ENCODE measurements at regions not wholly inside any gene's neighbourhood (a gene's known extent, or its start where the extent isn't known, plus 50 kb on each side); places are given as distances from the start of the nearest gene placed in this dataset.

- H3K27ac Mint-ChIP-seq = no peak overlapping the region
- no peaks in the 10 kb centered on the region for H3K4me1 Mint-ChIP-seq
- CTCF ChIA-PET = no interaction called here
- DNase-seq = no peak
- H3K9me3 Mint-ChIP-seq = no peaks in the 10 kb centered on the region
- H3K27me3 Mint-ChIP-seq = no peaks in the 10 kb centered on the region
- H3K4me3 Mint-ChIP-seq = no peak overlapping the region
- no peaks in the 10 kb centered on the region for H3K36me3 Mint-ChIP-seq
These were observed 133.9 kb downstream of the TBX5 start for GRCh38 chr12:114272071-114272470.

- Mint-ChIP-seq H3K4me3 (no peak overlapping the region), H3K27ac (peak overlapping the region; percentile 31), H3K9me3 (no peaks in the 10 kb centered on the region), H3K27me3 (no peaks in the 10 kb centered on the region), H3K36me3 (no peaks in the 10 kb centered on the region), H3K4me1 (no peaks in the 10 kb centered on the region)
- DNase-seq = no peak
- CTCF ChIA-PET = no interaction called here
These were observed 136.8 kb downstream of the TBX5 start for GRCh38 chr12:114269153-114269552.

- Mint-ChIP-seq H3K27ac (no peak overlapping the region), H3K36me3 (no peaks in the 10 kb centered on the region), H3K27me3 (no peaks in the 10 kb centered on the region), H3K4me3 (no peak overlapping the region), H3K9me3 (no peaks in the 10 kb centered on the region), H3K4me1 (no peaks in the 10 kb centered on the region)
- DNase-seq = no peak
- CTCF ChIA-PET = no interaction called here
These were observed 139.4 kb downstream of the TBX5 start for GRCh38 chr12:114266536-114266935.

GRCh38 chr12:114265036-114265435 is 140.9 kb downstream of the TBX5 start:
- no peak overlapping the region for H3K4me3 Mint-ChIP-seq
- H3K4me1 Mint-ChIP-seq = no peaks in the 10 kb centered on the region
- no peaks in the 10 kb centered on the region for H3K27me3 Mint-ChIP-seq
- no peak for DNase-seq
- H3K27ac Mint-ChIP-seq = no peak overlapping the region
- CTCF ChIA-PET = no interaction called here
- H3K36me3 Mint-ChIP-seq = no peaks in the 10 kb centered on the region
- no peaks in the 10 kb centered on the region for H3K9me3 Mint-ChIP-seq

- H3K4me1 Mint-ChIP-seq = no peaks in the 10 kb centered on the region
- H3K27me3 Mint-ChIP-seq = no peaks in the 10 kb centered on the region
- H3K36me3 Mint-ChIP-seq = no peaks in the 10 kb centered on the region
- H3K27ac Mint-ChIP-seq = no peak overlapping the region
- CTCF ChIA-PET = no interaction called here
- H3K9me3 Mint-ChIP-seq = no peaks in the 10 kb centered on the region
- no peak overlapping the region for H3K4me3 Mint-ChIP-seq
- no peak for DNase-seq
These were observed 142.7 kb downstream of the TBX5 start for GRCh38 chr12:114263056-114263805.

GRCh38 chr12:114257687-114258086 is 148.3 kb downstream of the TBX5 start:
- DNase-seq = no peak
- no peaks in the 10 kb centered on the region for H3K4me1 Mint-ChIP-seq
- CTCF ChIA-PET = no interaction called here
- no peak overlapping the region for H3K4me3 Mint-ChIP-seq
- peaks cover 5% of the 10 kb centered on the region for H3K9me3 Mint-ChIP-seq
- no peak overlapping the region for H3K27ac Mint-ChIP-seq
- H3K27me3 Mint-ChIP-seq = peaks cover 3% of the 10 kb centered on the region
- H3K36me3 Mint-ChIP-seq = no peaks in the 10 kb centered on the region

- Mint-ChIP-seq H3K27ac (no peak overlapping the region), H3K27me3 (peaks cover 3% of the 10 kb centered on the region), H3K36me3 (no peaks in the 10 kb centered on the region), H3K4me1 (no peaks in the 10 kb centered on the region), H3K9me3 (peaks cover 5% of the 10 kb centered on the region), H3K4me3 (no peak overlapping the region)
- no peak for DNase-seq
- CTCF ChIA-PET = no interaction called here
These were observed 150.9 kb downstream of the TBX5 start for GRCh38 chr12:114254998-114255397.

GRCh38 chr12:114253976-114254778 is 151.8 kb downstream of the TBX5 start:
- no peak overlapping the region for H3K27ac Mint-ChIP-seq
- H3K36me3 Mint-ChIP-seq = no peaks in the 10 kb centered on the region
- CTCF ChIA-PET = no interaction called here
- H3K4me1 Mint-ChIP-seq = no peaks in the 10 kb centered on the region
- H3K9me3 Mint-ChIP-seq = peaks cover 5% of the 10 kb centered on the region
- DNase-seq = no peak
- H3K27me3 Mint-ChIP-seq = peaks cover 3% of the 10 kb centered on the region
- H3K4me3 Mint-ChIP-seq = no peak overlapping the region

- no peak for DNase-seq
- no peaks in the 10 kb centered on the region for H3K9me3 Mint-ChIP-seq
- no peak overlapping the region for H3K4me3 Mint-ChIP-seq
- no peaks in the 10 kb centered on the region for H3K27me3 Mint-ChIP-seq
- no peak overlapping the region for H3K27ac Mint-ChIP-seq
- CTCF ChIA-PET = no interaction called here
- H3K36me3 Mint-ChIP-seq = no peaks in the 10 kb centered on the region
- no peaks in the 10 kb centered on the region for H3K4me1 Mint-ChIP-seq
These were observed 157.4 kb downstream of the TBX5 start for GRCh38 chr12:114248527-114248926.

- Mint-ChIP-seq H3K4me3 (no peak overlapping the region), H3K27ac (no peak overlapping the region), H3K27me3 (no peaks in the 10 kb centered on the region), H3K4me1 (no peaks in the 10 kb centered on the region), H3K9me3 (peaks cover 2% of the 10 kb centered on the region), H3K36me3 (no peaks in the 10 kb centered on the region)
- no peak for DNase-seq
- CTCF ChIA-PET = no interaction called here
These were observed 160.4 kb downstream of the TBX5 start for GRCh38 chr12:114245555-114245954.

- Mint-ChIP-seq H3K27ac (no peak overlapping the region), H3K4me3 (no peak overlapping the region), H3K36me3 (no peaks in the 10 kb centered on the region), H3K9me3 (peaks cover 2% of the 10 kb centered on the region), H3K4me1 (no peaks in the 10 kb centered on the region), H3K27me3 (no peaks in the 10 kb centered on the region)
- CTCF ChIA-PET = no interaction called here
- no peak for DNase-seq
These were observed 163.9 kb downstream of the TBX5 start for GRCh38 chr12:114241973-114242434.

- CTCF ChIA-PET = no interaction called here
- Mint-ChIP-seq H3K4me1 (no peaks in the 10 kb centered on the region), H3K4me3 (no peak overlapping the region), H3K27me3 (no peaks in the 10 kb centered on the region), H3K36me3 (no peaks in the 10 kb centered on the region), H3K9me3 (peaks cover 2% of the 10 kb centered on the region), H3K27ac (no peak overlapping the region)
- DNase-seq = no peak
These were observed 165.7 kb downstream of the TBX5 start for GRCh38 chr12:114240288-114240687.

GRCh38 chr12:114238808-114239207 is 167.1 kb downstream of the TBX5 start:
- no peak overlapping the region for H3K27ac Mint-ChIP-seq
- no peaks in the 10 kb centered on the region for H3K27me3 Mint-ChIP-seq
- no peak overlapping the region for H3K4me3 Mint-ChIP-seq
- H3K36me3 Mint-ChIP-seq = no peaks in the 10 kb centered on the region
- no peaks in the 10 kb centered on the region for H3K4me1 Mint-ChIP-seq
- H3K9me3 Mint-ChIP-seq = peaks cover 2% of the 10 kb centered on the region
- no peak for DNase-seq
- CTCF ChIA-PET = no interaction called here

- no peaks in the 10 kb centered on the region for H3K4me1 Mint-ChIP-seq
- H3K36me3 Mint-ChIP-seq = no peaks in the 10 kb centered on the region
- H3K27me3 Mint-ChIP-seq = no peaks in the 10 kb centered on the region
- H3K27ac Mint-ChIP-seq = no peak overlapping the region
- no peak overlapping the region for H3K4me3 Mint-ChIP-seq
- CTCF ChIA-PET = no interaction called here
- H3K9me3 Mint-ChIP-seq = peaks cover under 1% of the 10 kb centered on the region
- no peak for DNase-seq
These were observed 168.7 kb downstream of the TBX5 start for GRCh38 chr12:114237230-114237629.

GRCh38 chr12:114232187-114232586 is 173.8 kb downstream of the TBX5 start:
- Mint-ChIP-seq H3K9me3 (no peaks in the 10 kb centered on the region), H3K27me3 (no peaks in the 10 kb centered on the region), H3K4me3 (no peak overlapping the region), H3K4me1 (no peaks in the 10 kb centered on the region), H3K36me3 (no peaks in the 10 kb centered on the region), H3K27ac (no peak overlapping the region)
- no peak for DNase-seq
- CTCF ChIA-PET = no interaction called here

Data from activated naive CD4-positive, alpha-beta T cell treated with anti-CD3 and anti-CD28 coated beads, Interleukin-2, amount 10 ng/mL, durations not matched to agents 7 days and 5 days (primary cell).